ENCODE measurements at regions not wholly inside any gene's neighbourhood (a gene's known extent, or its start where the extent isn't known, plus 50 kb on each side); places are given as distances from the start of the nearest gene placed in this dataset.

DNA sequence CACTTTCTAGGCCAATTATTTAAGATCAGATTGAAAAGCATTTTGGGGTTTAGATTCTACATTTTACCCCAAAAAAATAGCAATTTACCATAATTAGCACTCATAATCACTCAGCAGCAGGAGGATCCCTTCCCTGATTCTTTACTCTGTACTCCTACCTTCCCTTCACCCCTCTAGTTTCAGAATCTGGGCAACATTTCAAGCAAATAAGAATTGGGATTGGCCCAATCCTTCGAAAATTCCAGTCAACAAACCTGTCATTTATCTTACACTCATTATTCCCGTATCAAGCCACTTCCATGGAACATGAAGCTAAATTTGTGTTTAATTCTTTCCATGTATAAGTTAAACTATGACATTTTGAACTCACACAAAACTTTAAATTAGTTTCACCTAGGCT is 349.1 kb upstream of the USP15 start:
- TF ChIP-seq TAF1 (IDR thresholded peaks at IDR 0.05; ENCODE audit: low read depth, low read length) (no peak), POLR2A (IDR thresholded peaks at IDR 0.05; ENCODE audit: low read depth, low read length) (no peak)
